ENCODE measurements at regions not wholly inside any gene's neighbourhood (a gene's known extent, or its start where the extent isn't known, plus 50 kb on each side); places are given as distances from the start of the nearest gene placed in this dataset.

GRCh38 chr2:192828175-192828574 is 633.4 kb upstream of the TMEFF2 start:
- no peaks in the 10 kb centered on the region for H3K27me3 ChIP-seq (ENCODE audit: control insufficient read depth in 1 of 2, insufficient read depth in 2 of 2, low read length in 2 of 2)
- FAIRE-seq, result no peak
- no peaks in the 10 kb centered on the region for H3K9me3 ChIP-seq (ENCODE audit: low read length)
- no peak for DNase-seq (ENCODE audit: low spot score)
- 24% methylated on average over 7 of the region's 8 CpGs for WGBS (ENCODE audit: low lambda C conversion rate)
- H3K36me3 ChIP-seq (replicated peaks in 1 of 2; ENCODE audit: control insufficient read depth in 1 of 2, insufficient read depth in 2 of 2, low read length in 2 of 2), result no peaks in the 10 kb centered on the region
- H3K27ac ChIP-seq (ENCODE audit: extremely low read length, insufficient read depth, low read length), result no peak overlapping the region
- intact Hi-C loops (cut with micrococcal nuclease; ENCODE audit: unreplicated experiment), result no loop called here
- in situ Hi-C loops (cut with HindIII; ENCODE audit: extremely low pct_ligation_motif_present, low pct_unique_long_range_greater_than_20kb), result no loop called here
- BruUV-seq (replicated peaks), result no TSS peak
- no peaks in the 10 kb centered on the region for H3K79me2 ChIP-seq (ENCODE audit: insufficient read depth, low read length)
- H3K4me3 ChIP-seq (replicated peaks in 1 of 3; ENCODE audit: insufficient read depth in 1 of 3, low read depth in 2 of 3, low read length in 3 of 3), result no peak overlapping the region
- no peak overlapping the region for H2AFZ ChIP-seq (ENCODE audit: low read length)
- H3K4me2 ChIP-seq (ENCODE audit: low read depth, low read length), result no peak overlapping the region
- H3K4me1 ChIP-seq (ENCODE audit: insufficient read depth, low read length), result no peaks in the 10 kb centered on the region
- TF ChIP-seq FUBP1 (CRISPR knock-in tag; IDR thresholded peaks at IDR 0.05; ENCODE audit: borderline replicate concordance) (no peak), HOXA5 (CRISPR knock-in tag; IDR thresholded peaks at IDR 0.05) (no peak), ASH2L (IDR thresholded peaks at IDR 0.05; ENCODE audit: insufficient read length, low read depth, low read length) (no peak), ZNF549 (CRISPR knock-in tag; IDR thresholded peaks at IDR 0.05) (no peak), HOXD1 (CRISPR knock-in tag; IDR thresholded peaks at IDR 0.05) (no peak), NR2C2 (CRISPR knock-in tag; IDR thresholded peaks at IDR 0.05; ENCODE audit: borderline replicate concordance) (no peak), KDM6A (CRISPR knock-in tag; IDR thresholded peaks at IDR 0.05; ENCODE audit: low read depth) (no peak), ZNF510 (CRISPR knock-in tag; IDR thresholded peaks at IDR 0.05; ENCODE audit: low read depth) (no peak), MTF2 (CRISPR knock-in tag; IDR thresholded peaks at IDR 0.05; ENCODE audit: borderline replicate concordance) (no peak), SP5 (CRISPR knock-in tag; IDR thresholded peaks at IDR 0.05; ENCODE audit: borderline replicate concordance, low read depth) (no peak), ELF3 (CRISPR knock-in tag; IDR thresholded peaks at IDR 0.05) (no peak), ARHGAP35 (CRISPR knock-in tag; IDR thresholded peaks at IDR 0.05; ENCODE audit: borderline replicate concordance) (no peak), ZNF562 (CRISPR knock-in tag; IDR thresholded peaks at IDR 0.05; ENCODE audit: borderline replicate concordance) (no peak), HDAC1 (CRISPR knock-in tag; IDR thresholded peaks at IDR 0.05) (no peak), UBTF (CRISPR knock-in tag; IDR thresholded peaks at IDR 0.05) (no peak), ZBTB42 (CRISPR knock-in tag; IDR thresholded peaks at IDR 0.05) (no peak), ZNF281 (CRISPR knock-in tag; IDR thresholded peaks at IDR 0.05; ENCODE audit: borderline replicate concordance) (no peak)
- ATAC-seq, result peak; percentile 35; the same call in 2 of the 3 replicates
- CTCF ChIA-PET (ENCODE audit: low intra/inter-chr PET ratio, low total read pairs), result no interaction called here
- no peaks in the 10 kb centered on the region for H4K20me1 ChIP-seq (ENCODE audit: insufficient read depth, low read length)
- no peak overlapping the region for H3K9ac ChIP-seq (ENCODE audit: insufficient read depth, low read depth, low read length)
- POLR2A ChIA-PET, result no interaction called here
